Large intestine (tissue), 3 donors: ENCODE measurements at regions not wholly inside any gene's neighbourhood (a gene's known extent, or its start where the extent isn't known, plus 50 kb on each side); places are given as distances from the start of the nearest gene placed in this dataset.
A peak's percentile ranks its signal among the peaks of the same experiment; 100 is the strongest.

ENCODE experiments used
- DNase-seq, 2 donors: peaks; one replicate each; pipeline versions ENCODE4 v3.0.0 to v3.0.0-alpha.2; 2013
- H3K27ac ChIP-seq: one replicate; pipeline ENCODE4 v1.5.1; 2013; ENCODE audit warnings: low read length
- H3K27me3 ChIP-seq: 2 replicates; pipeline ENCODE4 v1.6.1; 2013; ENCODE audit warnings: low read length; ENCODE audit not compliant: control insufficient read depth, insufficient read depth
- H3K36me3 ChIP-seq: 2 replicates; pipeline ENCODE4 v1.6.1; 2013; ENCODE audit warnings: low read length; ENCODE audit not compliant: control insufficient read depth, insufficient read depth
- H3K4me1 ChIP-seq: one replicate; pipeline ENCODE4 v1.6.1; 2013; ENCODE audit warnings: low read length; ENCODE audit not compliant: control insufficient read depth, insufficient read depth
- H3K4me3 ChIP-seq: one replicate; pipeline ENCODE4 v1.5.1; 2013; ENCODE audit warnings: low read length
- H3K9me3 ChIP-seq: one replicate; pipeline ENCODE4 v1.6.1; 2013; ENCODE audit warnings: mild to moderate bottlenecking, low read depth, low read length, moderate library complexity; ENCODE audit not compliant: control insufficient read depth
- WGBS: methylation state at CpG from one replicate; pipeline ENCODE4 v1.1.5; 2013; ENCODE audit warnings: low lambda C conversion rate; ENCODE audit not compliant: insufficient coverage; 5-methylcytosine and 5-hydroxymethylcytosine counted together

GRCh38 chr6:14639983-14640599, 522.5 kb downstream of the CD83 start:
- H3K27me3 ChIP-seq, result no peaks in the 10 kb centered on the region
- no peaks in the 10 kb centered on the region for H3K9me3 ChIP-seq
- no peak for DNase-seq
- H3K27ac ChIP-seq, result no peak overlapping the region
- H3K4me1 ChIP-seq, result peaks cover 9% of the 10 kb centered on the region
- no CpG with 5 or more reads among the region's 12 CpGs for WGBS
- no peak overlapping the region for H3K4me3 ChIP-seq
- no peaks in the 10 kb centered on the region for H3K36me3 ChIP-seq

- WGBS, result 83% methylated on average over 1 of the region's 2 CpGs
- H3K4me3 ChIP-seq, result no peak overlapping the region
Observed at GRCh38 chr6:14640631-14641030, 523.1 kb downstream of the CD83 start.

GRCh38 chr6:14641423-14642135, 524.0 kb downstream of the CD83 start:
- no peak overlapping the region for H3K27ac ChIP-seq
- no CpG with 5 or more reads among the region's 18 CpGs for WGBS

More at GRCh38 chr6:14640631-14641030, 523.1 kb downstream of the CD83 start:
- Histone ChIP-seq H3K9me3 (no peaks in the 10 kb centered on the region), H3K36me3 (no peaks in the 10 kb centered on the region), H3K27ac (no peak overlapping the region), H3K27me3 (no peaks in the 10 kb centered on the region), H3K4me1 (peaks cover 9% of the 10 kb centered on the region)
- no peak for DNase-seq

GRCh38 chr6:14642136-14642505, 524.5 kb downstream of the CD83 start:
- Histone ChIP-seq H3K27ac (no peak overlapping the region), H3K4me1 (peaks cover 9% of the 10 kb centered on the region), H3K27me3 (no peaks in the 10 kb centered on the region), H3K9me3 (no peaks in the 10 kb centered on the region), H3K4me3 (no peak overlapping the region), H3K36me3 (no peaks in the 10 kb centered on the region)
- no CpG with 5 or more reads among the region's 8 CpGs for WGBS
- no peak for DNase-seq

More at GRCh38 chr6:14641423-14642135, 524.0 kb downstream of the CD83 start:
- Histone ChIP-seq H3K4me3 (no peak overlapping the region), H3K4me1 (peaks cover 9% of the 10 kb centered on the region), H3K36me3 (no peaks in the 10 kb centered on the region), H3K27me3 (no peaks in the 10 kb centered on the region), H3K9me3 (no peaks in the 10 kb centered on the region)
- DNase-seq, result no peak

- Histone ChIP-seq H3K27ac (no peak overlapping the region), H3K27me3 (no peaks in the 10 kb centered on the region), H3K9me3 (no peaks in the 10 kb centered on the region), H3K36me3 (no peaks in the 10 kb centered on the region), H3K4me1 (peaks cover 9% of the 10 kb centered on the region), H3K4me3 (no peak overlapping the region)
- no peak for DNase-seq
- no CpG with 5 or more reads among the region's 2 CpGs for WGBS
Observed at GRCh38 chr6:14642842-14643241, 525.3 kb downstream of the CD83 start.

GRCh38 chr6:14644381-14644780, 526.8 kb downstream of the CD83 start:
- no peak for DNase-seq
- no peaks in the 10 kb centered on the region for H3K36me3 ChIP-seq
- H3K9me3 ChIP-seq, result no peaks in the 10 kb centered on the region
- no peaks in the 10 kb centered on the region for H3K27me3 ChIP-seq
- H3K27ac ChIP-seq, result no peak overlapping the region
- no peak overlapping the region for H3K4me3 ChIP-seq
- peaks cover 3% of the 10 kb centered on the region for H3K4me1 ChIP-seq

- WGBS, result no CpG with 5 or more reads among the region's 5 CpGs
Observed at GRCh38 chr6:14645221-14645620, 527.6 kb downstream of the CD83 start.

GRCh38 chr6:14645841-14646240, 528.3 kb downstream of the CD83 start:
- no peaks in the 10 kb centered on the region for H3K9me3 ChIP-seq
- no peak overlapping the region for H3K4me3 ChIP-seq
- H3K27me3 ChIP-seq, result no peaks in the 10 kb centered on the region
- no CpG with 5 or more reads among the region's 3 CpGs for WGBS
- no peaks in the 10 kb centered on the region for H3K4me1 ChIP-seq
- H3K36me3 ChIP-seq, result no peaks in the 10 kb centered on the region
- DNase-seq, result peak in 1 of 2 donors; percentile 66
- no peak overlapping the region for H3K27ac ChIP-seq

More at GRCh38 chr6:14645221-14645620, 527.6 kb downstream of the CD83 start:
- H3K36me3 ChIP-seq, result no peaks in the 10 kb centered on the region
- H3K4me3 ChIP-seq, result no peak overlapping the region
- H3K27me3 ChIP-seq, result no peaks in the 10 kb centered on the region
- H3K9me3 ChIP-seq, result no peaks in the 10 kb centered on the region
- no peak overlapping the region for H3K27ac ChIP-seq
- no peaks in the 10 kb centered on the region for H3K4me1 ChIP-seq
- no peak for DNase-seq

GRCh38 chr6:14646371-14646770, 528.8 kb downstream of the CD83 start:
- no CpG with 5 or more reads among the region's 1 CpG for WGBS

GRCh38 chr6:14647357-14647756, 529.8 kb downstream of the CD83 start:
- WGBS, result no CpG with 5 or more reads among the region's 6 CpGs
- Histone ChIP-seq H3K4me1 (no peaks in the 10 kb centered on the region), H3K4me3 (no peak overlapping the region), H3K36me3 (no peaks in the 10 kb centered on the region), H3K27ac (no peak overlapping the region), H3K27me3 (no peaks in the 10 kb centered on the region), H3K9me3 (no peaks in the 10 kb centered on the region)
- DNase-seq, result no peak

More at GRCh38 chr6:14646371-14646770, 528.8 kb downstream of the CD83 start:
- Histone ChIP-seq H3K4me1 (no peaks in the 10 kb centered on the region), H3K36me3 (no peaks in the 10 kb centered on the region), H3K27ac (no peak overlapping the region), H3K9me3 (no peaks in the 10 kb centered on the region), H3K4me3 (no peak overlapping the region), H3K27me3 (no peaks in the 10 kb centered on the region)
- DNase-seq, result no peak

GRCh38 chr6:14652536-14652935, 535.0 kb downstream of the CD83 start:
- Histone ChIP-seq H3K27ac (no peak overlapping the region), H3K36me3 (no peaks in the 10 kb centered on the region), H3K4me3 (no peak overlapping the region)

More at GRCh38 chr6:14652536-14652935, 535.0 kb downstream of the CD83 start:
- Histone ChIP-seq H3K27me3 (no peaks in the 10 kb centered on the region), H3K9me3 (no peaks in the 10 kb centered on the region), H3K4me1 (no peaks in the 10 kb centered on the region)
- no peak for DNase-seq
